Gastroesophageal sphincter (tissue), 3 donors: ENCODE measurements at regions not wholly inside any gene's neighbourhood (a gene's known extent, or its start where the extent isn't known, plus 50 kb on each side); places are given as distances from the start of the nearest gene placed in this dataset.

Experiments used
- CTCF ChIP-seq, 4 experiments: fragments of 200-600 bp in 2 of 4; fragments of 450-650 bp in 2 of 4; sonication (generic) in 1 of 4; IDR thresholded peaks; one replicate each; pipeline ENCODE4 v1.5.1; 2017 to 2019; ENCODE audit warnings: antibody characterized with exemption in 4 of 4, mild to moderate bottlenecking in 2 of 4, moderate library complexity in 2 of 4
- EP300 ChIP-seq: sonication (generic); formaldehyde crosslinking; IDR thresholded peaks from one replicate; pipeline ENCODE4 v1.6.1; 2017; ENCODE audit warnings: antibody characterized with exemption, mild to moderate bottlenecking
- POLR2A ChIP-seq, 2 donors: fragments of 450-650 bp; IDR thresholded peaks; one replicate each; pipeline ENCODE4 v1.6.1; 2017; ENCODE audit warnings: antibody characterized with exemption in 2 of 2, mild to moderate bottlenecking in 2 of 2, moderate library complexity in 1 of 2
- POLR2AphosphoS5 ChIP-seq: sonication (generic); formaldehyde crosslinking; IDR thresholded peaks from one replicate; pipeline ENCODE4 v1.6.1; 2017; ENCODE audit warnings: antibody characterized with exemption

GRCh38 chr11:111123463-111124398, 121.8 kb upstream of the POU2AF2 start:
- TF ChIP-seq POLR2A (IDR thresholded peaks at IDR 0.05) (no peak), CTCF (IDR thresholded peaks at IDR 0.05) (no peak), EP300 (no peak), POLR2AphosphoS5 (no peak)
